Caco-2 (cell line): ENCODE measurements at regions not wholly inside any gene's neighbourhood (a gene's known extent, or its start where the extent isn't known, plus 50 kb on each side); places are given as distances from the start of the nearest gene placed in this dataset.

ENCODE experiments used
- BruUV-seq: library from RNA; stranded (reverse); fragments of 400-500 nt; replicated peaks from 2 replicates; lab custom pipeline; 2021; lab: Mats Ljungman, UMichigan
- CTCF ChIA-PET: fragments of 300-600 bp; sonication (Branson Sonifier 250); formaldehyde crosslinking; loops from one replicate; lab custom pipeline; 2022; ENCODE audit warnings: antibody characterized with exemption; lab: Charles Lee
- POLR2A ChIA-PET: fragments of 300-600 bp; sonication (Branson Sonifier 250); formaldehyde crosslinking; loops from one replicate; lab custom pipeline; 2022; ENCODE audit warnings: antibody characterized with exemption; lab: Charles Lee
- DNase-seq, 2 experiments: peaks; one replicate each; pipeline versions ENCODE4 v3.0.0 to v3.0.0-alpha.2; 2020 to 2022
- H3K27me3 ChIP-seq: replicated peaks from 2 replicates; pipeline ENCODE4 v1.6.0; 2011; ENCODE audit warnings: low read length; ENCODE audit not compliant: control insufficient read depth, insufficient read depth
- H3K36me3 ChIP-seq: 2 replicates; pipeline ENCODE4 v1.5.1; 2011; ENCODE audit warnings: low read length; ENCODE audit not compliant: control insufficient read depth, insufficient read depth
- H3K4me1 ChIP-seq: fragments of 250-450 bp; sonication (Bioruptor Pico); 2 replicates; pipeline ENCODE4 v1.5.1; 2020; ENCODE audit warnings: mild to moderate bottlenecking
- H3K4me3 ChIP-seq: 2 replicates; pipeline ENCODE4 v1.5.1; 2011; ENCODE audit warnings: low read depth, mild to moderate bottlenecking, control low read depth, low read length
- H3K9me3 ChIP-seq: fragments of 250-450 bp; sonication (Bioruptor Pico); 2 replicates; pipeline ENCODE4 v1.5.1; 2020; ENCODE audit warnings: mild to moderate bottlenecking, moderate library complexity
- H3K27ac Mint-ChIP-seq: one replicate; pipeline ENCODE4 v1.8.0; 2022; ENCODE audit warnings: mixed read lengths; ENCODE audit not compliant: unreplicated experiment
- H3K27me3 Mint-ChIP-seq: one replicate; pipeline ENCODE4 v1.8.0; 2022; ENCODE audit warnings: mixed read lengths; ENCODE audit not compliant: insufficient read depth, unreplicated experiment
- H3K36me3 Mint-ChIP-seq: one replicate; pipeline ENCODE4 v1.8.0; 2022; ENCODE audit warnings: mild to moderate bottlenecking, mixed read lengths; ENCODE audit not compliant: insufficient read depth, unreplicated experiment
- H3K4me1 Mint-ChIP-seq: one replicate; pipeline ENCODE4 v1.8.0; 2022; ENCODE audit warnings: low read depth, mixed read lengths; ENCODE audit not compliant: unreplicated experiment
- H3K4me3 Mint-ChIP-seq: one replicate; pipeline ENCODE4 v1.8.0; 2022; ENCODE audit warnings: mild to moderate bottlenecking, moderate library complexity, mixed read lengths; ENCODE audit not compliant: unreplicated experiment
- H3K9me3 Mint-ChIP-seq: one replicate; pipeline ENCODE4 v1.8.0; 2022; ENCODE audit warnings: mixed read lengths; ENCODE audit not compliant: unreplicated experiment
- CTCF ChIP-seq, 2 experiments: fragments of 200-600 bp in 1 of 2; IDR thresholded peaks; 1 replicate in 1 of 2; 2 replicates in 1 of 2; pipeline versions ENCODE4 v1.5.1 to v1.8.0; 2011 to 2022; ENCODE audit warnings: antibody characterized with exemption in 1 of 2, control low read depth in 1 of 2, inconsistent platforms in 1 of 2, low read depth in 1 of 2, low read length in 1 of 2, mild to moderate bottlenecking in 1 of 2, moderate library complexity in 1 of 2; ENCODE audit not compliant: insufficient read depth in 1 of 2, severe bottlenecking in 1 of 2, unreplicated experiment in 1 of 2
- intact Hi-C: fragments of 100-400 bp; cut with micrococcal nuclease; formaldehyde crosslinking; loops from one replicate; pipeline ENCODE4 v1.10.0; 2022; ENCODE audit not compliant: unreplicated experiment

DNA sequence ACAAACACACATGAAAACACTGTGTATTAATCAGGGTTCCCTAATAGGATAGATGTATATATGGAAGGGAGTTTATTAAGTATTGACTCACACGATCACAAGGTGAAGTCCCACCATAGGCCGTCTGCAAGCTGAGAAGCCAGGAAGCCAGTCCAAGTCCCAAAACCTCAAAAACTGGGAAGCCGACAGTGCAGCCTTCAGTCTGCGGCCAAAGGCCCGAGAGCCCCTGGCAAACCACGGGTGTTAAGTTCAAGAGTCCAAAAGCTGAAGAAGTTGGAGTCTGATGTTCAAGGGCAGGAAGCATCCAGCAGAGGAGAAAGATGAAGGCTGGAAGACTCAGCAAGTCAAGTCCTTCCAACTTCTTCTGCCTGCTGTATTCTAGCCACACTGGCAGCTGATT is 1085.0 kb upstream of the TMEM132C start:
- POLR2A ChIA-PET = no interaction called here
- H3K36me3 ChIP-seq = no peaks in the 10 kb centered on the region
- no peak overlapping the region for H3K4me3 ChIP-seq
- BruUV-seq = no TSS peak
- intact Hi-C loops = no loop called here
- CTCF ChIA-PET = interaction anchor here (0.6 kb wide), 1 partner anchor 1882 kb away, joined by 3 read pairs; no protein-coding TSS in a partner anchor
- no peaks in the 10 kb centered on the region for H3K36me3 Mint-ChIP-seq
- H3K9me3 ChIP-seq = no peaks in the 10 kb centered on the region
- peaks cover 17% of the 10 kb centered on the region for H3K9me3 Mint-ChIP-seq
- H3K27me3 Mint-ChIP-seq = no peaks in the 10 kb centered on the region
- no peaks in the 10 kb centered on the region for H3K4me1 Mint-ChIP-seq
- no peak overlapping the region for H3K4me3 Mint-ChIP-seq
- TF ChIP-seq CTCF (IDR thresholded peaks at IDR 0.05; ENCODE audit: insufficient read depth in 1 of 2, low read depth in 1 of 2, low read length in 1 of 2, severe bottlenecking in 1 of 2, unreplicated experiment in 1 of 2) = no peak
- DNase-seq = no peak
- no peak overlapping the region for H3K27ac Mint-ChIP-seq
- H3K27me3 ChIP-seq = no peaks in the 10 kb centered on the region
- no peaks in the 10 kb centered on the region for H3K4me1 ChIP-seq

DNA sequence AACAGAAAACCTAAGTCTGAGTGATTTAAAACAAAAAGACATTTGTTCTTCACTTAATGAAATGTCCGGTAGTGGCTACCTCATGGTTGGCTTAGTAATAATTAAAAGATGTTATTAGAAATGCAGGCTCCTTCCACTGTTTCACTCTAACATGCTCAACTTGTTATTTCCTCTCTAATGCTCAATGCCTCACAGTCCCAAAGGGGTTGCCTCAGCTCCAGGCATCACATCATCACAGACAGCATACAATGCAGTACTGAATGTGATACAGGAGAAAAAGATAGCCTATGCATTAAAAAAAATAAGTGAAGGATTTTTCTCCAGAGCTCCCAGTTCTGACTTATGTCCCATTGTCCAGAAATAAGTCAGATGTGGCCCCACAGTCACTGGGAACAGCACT is 1077.0 kb upstream of the TMEM132C start:
- no TSS peak for BruUV-seq
- Mint-ChIP-seq H3K27ac (no peak overlapping the region), H3K36me3 (no peaks in the 10 kb centered on the region), H3K9me3 (peaks cover 5% of the 10 kb centered on the region), H3K4me3 (no peak overlapping the region), H3K4me1 (no peaks in the 10 kb centered on the region), H3K27me3 (no peaks in the 10 kb centered on the region)
- DNase-seq = no peak
- no peaks in the 10 kb centered on the region for H3K9me3 ChIP-seq
- H3K4me1 ChIP-seq = no peaks in the 10 kb centered on the region
- TF ChIP-seq CTCF (IDR thresholded peaks at IDR 0.05; ENCODE audit: insufficient read depth in 1 of 2, low read depth in 1 of 2, low read length in 1 of 2, severe bottlenecking in 1 of 2, unreplicated experiment in 1 of 2) = no peak
- CTCF ChIA-PET = no interaction called here
- POLR2A ChIA-PET = no interaction called here
- intact Hi-C loops = no loop called here
- no peaks in the 10 kb centered on the region for H3K36me3 ChIP-seq
- H3K4me3 ChIP-seq = no peak overlapping the region
- no peaks in the 10 kb centered on the region for H3K27me3 ChIP-seq

DNA sequence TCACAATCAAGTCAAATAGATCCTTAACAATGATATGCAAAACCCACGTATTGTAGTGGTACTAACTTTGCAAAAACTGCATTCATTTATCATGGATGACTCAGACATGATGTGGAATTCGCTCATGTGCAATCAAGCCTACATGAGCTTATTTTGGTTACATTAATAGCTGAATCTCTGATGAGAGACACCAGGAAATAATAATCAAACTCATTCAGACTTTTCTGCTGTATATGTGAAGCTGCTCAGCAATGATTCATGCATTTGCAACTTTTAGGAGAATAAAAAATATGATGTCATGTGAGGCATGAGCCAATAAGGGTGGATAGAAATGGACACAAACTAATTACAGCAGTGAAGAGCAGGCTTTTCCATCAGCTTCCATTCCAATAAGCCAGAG is 1075.8 kb upstream of the TMEM132C start:
- no peaks in the 10 kb centered on the region for H3K27me3 ChIP-seq
- ChIA-PET CTCF (no interaction called here), POLR2A (no interaction called here)
- Mint-ChIP-seq H3K4me3 (no peak overlapping the region), H3K9me3 (no peaks in the 10 kb centered on the region), H3K4me1 (no peaks in the 10 kb centered on the region), H3K27me3 (no peaks in the 10 kb centered on the region), H3K27ac (no peak overlapping the region), H3K36me3 (no peaks in the 10 kb centered on the region)
- H3K4me1 ChIP-seq = no peaks in the 10 kb centered on the region
- no TSS peak for BruUV-seq
- DNase-seq = no peak
- intact Hi-C loops = no loop called here
- no peak for TF ChIP-seq CTCF (IDR thresholded peaks at IDR 0.05; ENCODE audit: insufficient read depth in 1 of 2, low read depth in 1 of 2, low read length in 1 of 2, severe bottlenecking in 1 of 2, unreplicated experiment in 1 of 2)
- H3K4me3 ChIP-seq = no peak overlapping the region
- no peaks in the 10 kb centered on the region for H3K36me3 ChIP-seq
- no peaks in the 10 kb centered on the region for H3K9me3 ChIP-seq
